GM12872 (cell line): ENCODE measurements at regions not wholly inside any gene's neighbourhood (a gene's known extent, or its start where the extent isn't known, plus 50 kb on each side); places are given as distances from the start of the nearest gene placed in this dataset.

Source experiments
- CTCF ChIP-seq: IDR thresholded peaks from 3 replicates; pipeline ENCODE4 v1.5.1; 2011; ENCODE audit warnings: low read depth, mild to moderate bottlenecking, low read length, moderate library complexity; ENCODE audit not compliant: insufficient read depth

- TF ChIP-seq CTCF = no peak
Observed at GRCh38 chr13:68359105-68359504, 1129.0 kb upstream of the PCDH9 start.

- TF ChIP-seq CTCF = no peak
Observed at GRCh38 chr13:68358294-68358705, 1128.2 kb upstream of the PCDH9 start.

- no peak for TF ChIP-seq CTCF
Observed at GRCh38 chr13:68350554-68350953, 1120.4 kb upstream of the PCDH9 start.

- no peak for TF ChIP-seq CTCF
Observed at GRCh38 chr13:68347220-68347619, 1117.1 kb upstream of the PCDH9 start.

GRCh38 chr13:68345963-68346531 is 1115.9 kb upstream of the PCDH9 start:
- TF ChIP-seq CTCF = no peak

- TF ChIP-seq CTCF = no peak
Observed at GRCh38 chr13:68323124-68323523, 1093.0 kb upstream of the PCDH9 start.

GRCh38 chr13:68319384-68319783 is 1089.2 kb upstream of the PCDH9 start:
- no peak for TF ChIP-seq CTCF

GRCh38 chr13:68304286-68304893 is 1074.3 kb upstream of the PCDH9 start:
- peak; percentile 53; the same call in 2 of the 3 replicates for TF ChIP-seq CTCF
